SH-SY5Y (cell line): ENCODE measurements at regions not wholly inside any gene's neighbourhood (a gene's known extent, or its start where the extent isn't known, plus 50 kb on each side); places are given as distances from the start of the nearest gene placed in this dataset.

Source experiments
- GATA2 ChIP-seq: IDR thresholded peaks from 2 replicates; pipeline ENCODE4 v1.6.1; 2011; ENCODE audit warnings: mild to moderate bottlenecking, low read depth, low read length
- GATA3 ChIP-seq: IDR thresholded peaks from 2 replicates; pipeline ENCODE4 v1.6.1; 2011; ENCODE audit warnings: low read depth, mild to moderate bottlenecking, low read length, moderate library complexity

DNA sequence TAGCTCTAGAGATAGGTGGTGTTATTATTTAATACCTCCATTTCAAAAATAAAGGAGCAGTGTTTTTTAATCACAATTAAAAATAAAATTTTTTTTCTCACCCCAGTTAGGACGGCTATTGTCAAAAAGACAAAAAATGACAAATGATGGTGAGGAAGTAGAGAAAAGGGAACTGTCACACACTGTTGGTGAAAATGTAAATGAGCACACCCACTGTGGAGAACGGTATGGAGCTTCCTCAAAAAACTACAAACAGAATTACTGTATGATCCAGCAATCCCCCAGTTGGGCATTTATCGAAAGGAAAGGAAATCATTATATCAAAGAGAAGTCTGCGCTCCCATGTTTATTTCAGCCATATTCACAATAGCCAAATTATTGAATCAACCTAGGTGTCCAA lies 148.7 kb upstream of the NR5A2 start:
- no peak for TF ChIP-seq GATA2
- TF ChIP-seq GATA3, result no peak
